Activated CD4-positive, CD25-positive, alpha-beta regulatory T cell treated with anti-CD3 and anti-CD28 coated beads, Interleukin-2, amount 50 U/mL, for 24 hours (primary cell): ENCODE measurements at regions not wholly inside any gene's neighbourhood (a gene's known extent, or its start where the extent isn't known, plus 50 kb on each side); places are given as distances from the start of the nearest gene placed in this dataset.

Experiments
- ATAC-seq, 2 donors: fragments of 150-1000 bp; cut with Tn5 transposase; one replicate each; pipeline ENCODE4 v1.10.0; 2021; ENCODE audit warnings: mild to moderate bottlenecking in 1 of 2, moderate library complexity in 1 of 2

DNA sequence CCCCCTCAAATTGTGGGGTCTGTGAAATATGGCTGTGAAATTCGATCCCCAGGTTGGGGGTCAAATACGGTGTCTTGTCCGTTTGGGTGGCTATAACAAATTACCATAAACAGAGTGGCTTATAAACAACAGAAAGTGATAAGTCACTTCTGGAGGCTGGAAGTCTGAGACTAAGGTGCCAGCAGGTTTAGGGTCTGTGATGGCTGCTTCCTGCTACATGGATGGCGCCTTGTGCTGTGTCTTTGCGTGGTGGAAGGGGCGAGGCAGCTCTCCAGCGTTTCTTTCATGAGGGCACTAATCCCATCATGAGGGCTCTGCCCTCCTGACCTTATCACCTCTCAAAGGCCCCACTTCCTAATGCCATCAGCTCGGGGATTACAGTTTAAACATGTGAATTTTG is 120.0 kb downstream of the IRF8 start:
- ATAC-seq = no peak

DNA sequence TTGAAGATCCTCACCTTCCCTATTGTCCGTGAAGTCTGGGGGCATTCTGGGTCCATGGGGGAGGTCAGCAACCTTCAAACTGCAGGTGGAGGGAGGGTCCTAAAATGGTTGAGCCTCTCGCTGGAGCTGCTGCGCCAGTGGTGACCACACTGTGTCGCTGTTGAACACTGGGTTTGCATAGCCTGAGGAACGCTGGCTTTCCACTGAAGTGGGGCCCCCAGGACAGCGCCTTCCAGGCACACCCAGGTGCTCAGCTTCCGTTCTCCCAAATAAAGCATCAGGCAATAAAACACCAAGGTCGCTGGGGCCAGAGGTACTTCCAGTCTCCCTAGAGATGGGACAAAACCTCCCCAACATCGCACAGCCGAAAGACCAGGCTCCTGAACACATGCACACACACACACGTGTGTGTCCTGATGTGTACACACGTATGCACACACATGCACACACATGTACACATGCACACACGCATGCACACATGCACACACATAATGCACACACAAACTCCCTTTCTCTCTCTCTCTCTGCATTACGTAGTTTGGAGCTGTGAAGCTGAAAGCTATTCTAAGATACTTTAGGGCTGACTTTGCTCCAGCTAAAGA is 120.6 kb downstream of the IRF8 start:
- no peak for ATAC-seq

DNA sequence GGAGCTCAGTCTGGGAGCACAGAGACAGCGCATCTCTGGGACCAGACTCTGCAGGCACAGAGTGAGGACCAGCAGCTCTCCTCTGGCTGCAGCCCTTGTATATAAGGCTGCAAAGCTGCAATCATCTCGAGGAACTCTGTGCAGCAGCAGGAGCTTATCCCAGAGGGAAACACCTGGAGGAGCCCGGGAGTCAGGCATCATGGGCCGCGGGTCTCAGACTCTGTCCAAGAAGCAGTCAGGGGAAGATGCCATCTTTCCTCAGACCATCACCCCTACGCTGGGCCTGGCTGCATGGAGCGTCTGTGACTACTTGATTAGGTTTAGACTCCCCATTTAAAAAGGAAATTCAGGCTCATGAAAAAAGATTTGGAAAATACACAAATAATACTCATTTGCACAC is 122.0 kb downstream of the IRF8 start:
- ATAC-seq = no peak

DNA sequence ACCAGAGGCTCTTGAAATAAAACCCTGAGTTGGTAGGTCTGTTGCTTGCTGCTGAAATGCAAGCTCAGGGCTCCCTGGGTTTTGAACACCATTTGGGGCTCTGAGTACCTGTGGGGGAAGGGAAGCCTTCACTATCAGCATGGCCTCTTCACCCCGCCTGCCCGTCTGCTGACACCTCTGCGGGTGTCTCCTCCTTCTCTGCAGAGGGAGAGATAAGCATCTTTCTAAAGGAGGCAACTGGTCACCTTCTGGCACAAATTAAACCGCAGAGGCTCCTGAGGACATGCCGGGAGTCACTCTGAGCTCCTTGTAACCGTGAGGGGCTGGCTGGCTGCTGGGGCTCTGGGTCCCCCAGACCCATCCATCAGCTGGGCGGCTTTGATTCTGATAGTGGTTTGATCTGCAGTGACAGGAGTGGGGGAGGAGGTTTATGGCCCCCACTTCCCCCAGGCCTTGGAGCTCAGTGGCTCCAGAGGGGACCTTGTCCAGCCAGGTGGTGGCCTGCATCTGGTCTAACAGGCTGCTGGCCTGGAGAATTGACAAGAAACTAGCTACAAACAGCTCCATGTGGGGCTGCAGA is 123.5 kb downstream of the IRF8 start:
- ATAC-seq = no peak

DNA sequence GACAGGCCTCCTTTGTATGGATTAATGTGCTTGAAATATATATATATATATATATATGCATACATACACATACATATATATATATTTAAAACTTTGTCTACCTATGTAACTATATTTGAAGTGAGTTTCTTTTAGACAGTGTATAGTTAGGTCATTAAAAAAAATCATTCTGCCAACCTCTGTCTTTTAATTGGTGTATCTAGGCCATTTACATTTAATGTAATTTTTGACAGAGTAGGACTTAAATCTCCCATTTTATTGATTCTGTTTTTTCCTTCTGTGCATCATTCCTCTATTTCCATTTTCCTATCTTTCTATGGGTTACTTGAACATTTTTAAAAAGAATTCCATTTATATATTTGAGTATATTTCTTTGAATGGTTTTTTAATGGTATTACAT is 125.2 kb downstream of the IRF8 start:
- no peak for ATAC-seq

DNA sequence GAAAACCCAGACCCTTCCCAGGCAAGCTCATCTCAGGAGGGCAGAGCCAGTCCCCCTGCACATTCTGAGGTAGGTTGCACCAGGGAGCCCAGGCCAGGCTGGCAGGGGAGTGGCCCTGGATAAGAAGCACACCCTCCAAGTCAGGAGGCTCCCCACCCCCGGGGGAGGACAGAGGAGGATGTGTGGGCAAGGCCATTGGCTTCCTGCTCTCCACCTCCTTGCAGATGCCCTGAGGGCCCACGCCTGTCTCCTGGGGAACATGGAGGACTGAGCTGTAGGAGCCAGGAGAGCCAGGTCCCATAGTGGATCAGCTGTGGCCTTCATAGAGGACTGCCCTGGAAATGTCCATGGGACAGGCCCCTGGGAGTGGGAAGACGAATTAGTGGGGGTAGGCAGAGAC is 126.7 kb downstream of the IRF8 start:
- no peak for ATAC-seq

DNA sequence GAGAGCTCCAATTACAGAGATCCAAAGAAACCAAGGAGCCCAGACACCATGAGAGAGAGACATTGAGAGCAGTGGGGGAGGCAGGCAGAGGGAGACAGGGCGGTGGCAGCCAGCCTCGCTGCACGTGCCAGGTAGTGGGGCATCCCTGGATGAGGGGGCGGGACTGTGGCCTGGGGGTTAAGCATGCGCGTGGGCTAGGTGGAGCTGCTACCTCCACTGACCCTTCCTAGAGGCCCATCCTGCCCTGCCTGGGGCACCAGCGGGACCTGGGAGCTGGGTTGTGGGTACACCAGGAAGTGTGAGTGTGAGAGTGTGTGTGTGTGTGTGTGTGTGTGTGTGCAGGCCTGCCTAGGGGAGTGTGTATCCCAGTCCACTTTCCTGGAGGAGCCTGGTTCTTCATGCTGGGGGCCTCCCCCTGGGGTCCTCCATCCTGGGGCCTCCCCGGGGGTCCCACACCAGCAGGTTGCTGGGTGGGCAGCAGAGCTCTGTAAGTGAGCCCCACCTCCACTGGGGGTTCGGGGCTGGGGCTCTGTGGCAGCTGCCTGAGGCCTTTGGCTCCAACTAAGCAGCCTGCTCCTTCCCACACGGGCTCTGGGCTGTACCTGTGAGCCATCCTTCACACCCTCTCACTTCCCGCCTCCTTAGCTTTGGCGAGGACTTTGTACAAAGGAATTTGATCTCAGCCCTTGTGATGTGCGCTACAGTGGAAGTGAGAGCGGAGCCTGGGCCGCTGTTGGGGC is 127.4 kb downstream of the IRF8 start:
- ATAC-seq = no peak

DNA sequence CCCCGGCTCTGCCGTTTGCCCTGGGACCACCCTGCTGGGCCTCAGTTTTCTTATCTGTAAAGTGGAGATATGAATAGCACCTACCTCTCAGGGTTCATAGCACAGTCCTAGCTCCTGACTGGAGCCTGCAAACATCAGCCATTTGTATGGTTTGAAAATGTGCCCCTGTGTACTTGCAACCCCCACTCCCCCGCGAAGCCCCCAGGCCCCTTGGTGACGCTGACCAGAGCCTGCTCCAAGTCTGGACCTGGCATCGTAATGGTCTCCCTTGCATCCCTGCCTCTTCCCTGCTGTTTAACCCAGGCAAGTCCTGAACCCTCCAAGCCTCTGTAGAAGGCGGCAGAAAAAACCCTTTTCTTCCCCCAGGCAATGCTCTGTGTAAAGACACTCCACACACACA is 128.0 kb downstream of the IRF8 start:
- no peak for ATAC-seq

DNA sequence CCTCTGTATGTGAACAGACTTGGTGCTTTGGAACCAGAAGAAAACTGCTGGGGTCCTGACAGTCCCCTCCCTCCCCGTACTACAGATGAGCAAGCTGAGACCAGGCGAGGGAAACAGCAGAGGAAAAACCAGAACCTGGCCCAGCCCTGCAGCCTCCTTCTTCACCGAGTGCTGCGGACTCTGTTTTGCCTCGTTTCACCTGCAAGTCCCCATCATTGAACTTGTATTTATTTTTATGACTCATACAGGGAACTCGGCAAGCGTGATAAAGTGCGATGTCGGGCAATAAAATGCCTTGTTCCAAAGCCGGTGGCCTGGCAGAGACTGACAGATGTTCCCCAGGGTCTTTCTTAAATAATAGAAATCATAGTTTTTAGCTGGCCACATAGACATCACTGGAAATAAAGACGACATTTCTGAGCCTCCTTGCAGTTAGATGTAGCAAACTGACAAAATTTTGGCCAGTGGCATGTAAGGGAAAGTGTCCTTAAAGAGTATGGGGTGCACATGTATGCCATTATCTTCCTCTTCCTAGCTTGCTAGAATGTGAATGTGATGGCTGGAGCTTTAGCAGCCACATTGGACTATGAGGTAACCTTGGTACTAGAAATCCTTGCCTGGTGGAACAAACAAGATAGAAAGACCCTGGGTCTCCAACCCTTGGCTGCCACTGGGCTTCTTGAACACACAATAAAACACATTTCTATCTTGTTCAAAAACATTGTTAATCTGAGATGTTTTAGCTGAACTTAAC is 128.6 kb downstream of the IRF8 start:
- ATAC-seq = no peak

DNA sequence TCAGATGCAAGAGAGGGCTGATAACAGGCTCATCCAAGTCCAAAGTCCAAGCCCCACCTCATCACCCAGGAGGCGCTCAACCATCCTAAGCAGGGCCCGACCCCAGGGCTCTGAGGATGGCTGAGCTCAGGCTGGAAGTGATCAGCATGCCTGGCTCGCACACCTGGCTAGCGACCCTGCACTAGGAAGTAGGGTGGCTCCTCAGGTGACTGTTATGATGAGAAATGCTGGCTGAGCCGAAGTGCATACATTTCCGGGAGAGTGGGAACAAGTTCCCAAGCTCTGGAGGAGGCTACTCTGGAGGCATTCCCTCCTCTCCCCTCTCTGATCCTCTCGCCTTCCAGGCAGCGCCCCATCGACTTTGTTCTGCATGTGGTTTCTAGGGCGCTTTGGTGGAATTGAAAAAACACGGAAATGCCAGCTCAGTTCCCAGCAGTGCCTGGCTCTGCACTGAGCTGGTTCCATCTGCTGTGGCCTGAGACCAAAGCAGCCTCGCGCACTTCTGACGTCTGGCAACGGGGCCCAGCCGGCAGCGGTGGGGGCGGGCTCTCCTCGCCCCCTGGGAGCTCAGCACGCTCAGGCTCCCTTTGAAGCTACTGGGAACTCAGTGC is 130.3 kb downstream of the IRF8 start:
- no peak for ATAC-seq

DNA sequence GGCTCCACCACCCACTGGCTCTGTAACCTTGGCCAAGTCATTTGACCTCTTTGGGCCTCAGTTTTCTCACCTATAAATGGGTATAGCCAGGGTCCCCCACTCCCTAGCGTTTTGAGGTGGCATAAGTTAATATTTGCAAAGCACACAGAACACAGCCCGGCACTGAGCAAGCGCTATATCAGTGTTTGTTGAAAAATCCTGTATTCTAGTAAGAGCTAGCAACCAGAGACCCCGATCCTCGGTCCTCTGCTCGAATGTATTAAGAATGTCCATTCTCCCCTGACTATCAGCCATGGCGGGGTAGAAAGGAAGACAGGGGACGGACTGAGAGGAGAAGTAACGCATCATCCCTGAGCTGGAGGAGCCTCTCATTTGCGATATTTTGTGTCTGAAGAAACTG is 131.2 kb downstream of the IRF8 start:
- ATAC-seq = no peak

DNA sequence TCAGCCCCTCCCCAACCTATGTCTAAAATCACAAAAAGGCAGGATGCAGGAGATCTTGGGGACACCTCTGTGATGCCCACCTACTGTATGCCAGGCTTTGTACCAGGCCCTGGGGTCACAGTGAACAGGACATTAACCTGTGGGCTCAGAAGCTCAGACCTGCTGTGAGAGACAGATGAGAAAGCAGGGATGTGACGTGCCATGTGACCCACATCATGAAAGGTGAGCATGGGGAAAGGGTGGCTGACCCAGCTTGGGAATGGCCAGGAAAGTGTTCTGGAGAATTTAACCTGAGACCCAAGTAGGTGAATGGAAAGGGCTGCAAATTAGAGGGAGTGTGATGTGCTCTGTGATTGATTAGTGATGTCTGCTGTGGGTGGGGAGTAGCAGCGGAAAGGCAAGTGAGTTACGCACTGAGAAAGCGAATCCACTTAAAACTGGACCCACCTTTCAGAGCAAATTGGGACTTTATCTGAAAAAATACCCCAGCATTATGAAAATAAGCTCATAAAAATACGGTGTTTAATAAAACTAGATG is 132.2 kb downstream of the IRF8 start:
- no peak for ATAC-seq

DNA sequence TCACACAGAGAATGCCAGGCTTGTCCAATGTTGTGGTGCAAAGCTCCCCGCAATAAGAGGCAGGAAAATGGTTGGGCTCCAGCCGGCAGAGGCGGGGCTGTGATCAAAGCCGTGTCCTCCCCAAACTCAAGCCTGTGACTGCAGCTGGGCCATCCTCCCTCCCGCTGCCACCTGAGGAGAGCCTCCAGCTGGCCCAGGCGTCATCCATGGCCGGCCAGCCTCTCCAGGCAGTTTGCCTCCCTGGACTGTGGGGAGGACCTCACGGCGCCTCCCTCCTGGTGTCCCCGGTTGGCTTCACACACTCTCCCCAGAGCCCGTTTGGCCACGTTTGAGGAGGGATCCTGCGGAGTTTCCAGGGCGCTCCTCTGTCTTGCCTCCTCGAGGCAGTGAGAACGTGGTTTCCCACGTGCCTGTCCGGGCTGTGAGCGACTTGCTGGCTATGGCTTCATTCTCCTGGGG is 134.1 kb downstream of the IRF8 start:
- no peak for ATAC-seq

DNA sequence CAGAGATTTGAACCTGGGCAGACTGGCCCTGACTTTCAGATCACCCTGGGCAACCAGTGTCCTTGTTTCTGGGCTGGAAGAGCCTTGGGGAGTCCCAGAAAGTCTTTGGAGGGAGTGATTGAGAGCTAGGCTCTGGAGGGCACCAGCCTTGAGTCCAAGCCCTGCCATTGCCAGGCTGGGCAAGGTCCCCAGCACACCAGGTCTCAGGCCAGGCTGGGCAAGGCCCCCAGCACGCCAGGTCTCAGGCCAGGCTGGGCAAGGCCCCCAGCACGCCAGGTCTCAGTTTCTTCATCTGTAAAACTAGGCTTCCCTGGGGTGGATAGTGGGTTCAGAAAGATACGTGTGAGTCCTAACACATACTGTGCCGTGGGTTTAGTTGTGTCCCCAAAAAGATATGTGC is 135.0 kb downstream of the IRF8 start:
- no peak for ATAC-seq

DNA sequence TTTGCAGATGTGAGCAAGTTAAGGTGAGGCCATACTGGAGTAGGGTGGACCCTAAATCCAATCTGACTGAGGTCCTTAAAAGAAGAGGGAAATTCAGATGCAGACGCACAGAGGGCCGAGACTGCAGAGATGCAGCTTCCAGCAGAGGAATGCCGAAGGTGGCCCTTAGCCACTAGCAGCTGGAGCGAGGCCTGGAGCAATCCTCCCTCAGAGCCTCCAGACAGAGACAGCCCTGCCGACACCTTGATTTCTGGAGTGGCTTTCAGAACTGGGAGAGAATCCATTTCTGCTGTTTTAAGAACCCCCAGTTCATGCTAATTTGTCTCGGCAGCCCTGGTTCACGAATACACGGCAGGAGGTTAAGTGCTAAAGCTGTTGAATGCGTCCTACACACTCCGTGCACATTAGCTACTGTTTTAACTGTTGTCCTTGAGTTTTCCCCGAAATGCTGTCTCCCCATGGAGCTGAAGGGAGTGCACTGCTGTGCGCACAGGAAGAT is 135.5 kb downstream of the IRF8 start:
- ATAC-seq = no peak

DNA sequence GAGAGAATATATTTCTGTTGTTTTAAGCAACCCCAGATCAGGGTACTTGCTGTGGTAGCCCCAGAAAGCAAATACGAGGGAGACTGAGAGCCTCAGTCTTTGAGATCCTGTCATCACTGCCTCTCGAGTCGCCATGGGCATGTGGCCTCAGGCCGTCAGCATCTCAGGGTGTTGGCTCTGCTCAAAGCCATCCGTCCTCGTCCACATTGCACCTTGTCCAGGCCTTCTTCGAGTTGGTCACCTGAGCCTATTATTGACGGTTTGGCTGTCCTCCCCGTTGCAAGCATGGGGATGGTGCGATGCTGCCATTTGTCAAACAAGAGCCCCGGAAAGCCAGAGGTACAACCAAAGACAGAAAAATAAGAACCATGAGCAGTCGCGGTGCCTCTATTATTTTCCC is 136.9 kb downstream of the IRF8 start:
- ATAC-seq = no peak

DNA sequence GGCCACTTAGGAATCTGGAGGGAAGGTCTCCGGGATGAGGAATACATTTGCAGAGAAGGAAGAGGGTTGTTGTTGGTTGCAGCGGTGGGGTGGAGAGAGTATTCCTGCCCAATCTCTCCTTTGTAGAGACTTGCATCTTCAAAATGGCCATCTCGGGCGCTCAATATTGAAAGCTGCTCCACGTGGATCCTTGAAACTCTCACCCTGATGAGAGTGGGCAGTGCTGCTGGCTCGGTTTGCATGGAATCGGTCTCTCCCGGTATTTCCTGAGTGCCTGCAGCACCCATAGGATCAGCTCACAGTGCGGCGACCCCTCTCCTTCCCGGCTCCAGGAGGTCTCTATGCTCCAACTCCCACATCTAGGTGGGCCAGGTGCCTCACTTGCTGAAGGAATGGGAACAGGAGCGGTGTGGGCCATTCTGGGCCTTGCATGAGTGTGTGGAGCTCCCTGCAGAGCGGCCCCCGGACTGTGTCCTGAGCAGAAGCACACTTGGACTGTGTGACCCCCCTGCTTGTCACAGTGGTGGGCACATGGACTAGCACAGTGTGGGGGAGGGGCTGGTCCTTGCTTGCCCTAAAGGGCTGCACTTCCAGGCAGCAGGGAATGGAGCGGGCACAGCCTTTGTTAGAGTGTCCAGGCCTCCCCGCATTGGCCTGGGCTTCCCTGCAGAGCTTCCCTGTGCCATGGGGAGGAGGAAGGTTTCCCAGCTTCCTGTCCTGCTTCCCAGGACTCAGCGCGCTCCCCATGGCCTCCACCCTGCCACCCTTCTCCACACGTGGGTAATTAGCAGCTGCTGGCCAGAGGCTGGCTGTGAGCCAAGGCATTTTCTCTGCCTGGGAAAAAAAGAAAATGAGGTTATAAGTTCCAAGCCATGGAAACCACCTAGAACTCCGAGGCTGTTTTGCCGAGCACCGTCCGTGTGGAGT is 139.3 kb downstream of the IRF8 start:
- no peak for ATAC-seq

DNA sequence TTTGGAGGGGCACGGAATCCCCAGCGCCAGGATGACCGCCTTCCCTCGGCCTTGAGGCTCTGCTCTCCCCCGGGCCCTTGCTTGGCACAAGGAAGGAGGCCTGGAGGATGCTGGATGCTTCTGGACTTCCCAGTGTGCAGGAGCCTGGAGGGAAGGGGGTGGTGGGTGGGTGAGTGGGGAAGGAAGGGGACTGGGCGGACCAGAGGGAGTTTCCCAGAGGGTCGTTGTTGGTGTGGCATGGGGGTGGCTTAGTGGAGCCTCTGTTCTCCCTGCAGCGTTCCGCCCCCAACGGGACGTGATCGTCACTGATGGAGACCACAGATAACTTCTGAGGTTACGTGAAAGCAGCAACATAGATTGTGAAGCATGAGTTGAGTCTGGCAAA is 140.0 kb downstream of the IRF8 start:
- ATAC-seq = no peak

DNA sequence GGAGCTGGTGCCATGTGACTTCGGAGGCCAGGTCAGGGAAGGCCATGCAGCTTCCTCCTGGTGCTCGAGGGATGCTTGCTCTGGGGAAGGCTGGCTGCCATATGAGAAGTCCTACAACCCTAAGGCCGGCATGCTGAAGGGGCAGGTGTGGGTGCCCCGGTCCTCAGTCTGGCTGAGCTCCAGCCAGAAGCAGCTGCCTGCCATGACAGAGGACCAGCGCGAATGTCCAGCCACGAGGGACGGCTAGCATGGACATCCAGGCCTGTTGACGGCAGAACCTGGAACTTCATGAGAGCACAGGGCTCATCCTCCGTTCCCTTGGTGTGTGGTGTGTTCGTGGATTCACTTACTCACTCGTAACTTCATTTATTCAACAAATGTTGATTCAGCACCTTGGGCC is 140.6 kb downstream of the IRF8 start:
- no peak for ATAC-seq

DNA sequence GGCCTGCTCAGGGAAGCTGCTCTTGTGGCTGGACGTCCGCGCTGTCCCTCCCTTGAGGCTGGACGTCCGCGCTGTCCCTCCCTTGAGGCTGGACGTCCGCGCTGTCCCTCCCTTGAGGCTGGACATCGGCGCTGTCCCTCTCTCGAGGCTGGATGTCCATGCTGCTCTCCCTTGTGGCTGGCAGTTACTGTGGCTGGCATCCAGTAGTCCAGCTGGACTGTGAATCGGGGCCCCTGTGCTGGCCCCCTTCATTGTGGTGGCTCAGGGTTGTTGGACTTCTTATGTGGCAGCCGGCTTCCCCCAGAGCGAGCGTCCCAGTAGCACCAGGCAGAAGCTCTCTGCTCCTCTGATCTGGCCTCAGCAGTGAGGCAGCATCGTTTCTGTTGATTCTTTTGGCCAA is 141.5 kb downstream of the IRF8 start:
- ATAC-seq = no peak

DNA sequence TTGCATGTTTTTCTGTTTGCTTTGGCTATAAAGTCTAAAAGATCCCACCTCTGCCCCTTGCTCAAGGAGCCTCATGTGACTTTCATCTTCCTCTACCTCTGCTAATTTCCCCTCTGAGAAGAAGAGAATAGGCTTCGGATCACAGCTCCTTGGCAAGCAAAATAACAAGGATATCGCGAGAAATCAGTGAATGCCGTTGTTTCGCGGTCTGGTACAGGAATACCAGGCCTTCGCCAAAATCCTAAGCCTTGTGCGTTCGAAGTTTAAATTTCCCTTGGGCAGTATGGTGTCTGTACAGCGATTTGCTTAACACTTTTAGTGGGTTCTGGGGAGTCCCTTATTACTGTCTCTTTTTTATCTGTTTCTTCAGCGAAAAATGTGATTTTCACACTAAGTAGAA is 142.3 kb downstream of the IRF8 start:
- no peak for ATAC-seq

DNA sequence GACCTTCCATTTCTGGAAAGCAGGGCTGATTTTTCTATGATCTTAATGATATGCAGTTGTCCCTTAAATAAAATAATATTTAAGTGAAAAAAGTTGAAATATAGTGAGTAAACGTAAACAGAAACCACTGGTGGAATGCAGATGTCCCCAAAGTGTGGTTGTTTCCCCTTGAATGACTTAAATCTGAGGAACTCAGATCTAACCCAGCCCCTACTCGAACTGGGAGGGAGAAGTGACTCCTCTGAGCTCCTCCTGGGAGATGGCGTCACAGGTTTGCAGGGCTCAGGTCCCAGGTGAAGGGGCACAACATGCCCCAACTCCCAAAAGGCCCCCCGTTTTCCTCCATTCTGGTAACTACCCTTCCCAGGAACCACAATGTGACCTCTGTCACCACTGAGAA is 142.8 kb downstream of the IRF8 start:
- ATAC-seq = no peak
